GM21423 (cell line): ENCODE measurements at regions not wholly inside any gene's neighbourhood (a gene's known extent, or its start where the extent isn't known, plus 50 kb on each side); places are given as distances from the start of the nearest gene placed in this dataset.

ENCODE experiments used
- ATAC-seq: cut with Tn5 transposase; IDR thresholded peaks from one replicate; pipeline ENCODE4 v1.9.1; 2021; ENCODE audit warnings: mild to moderate bottlenecking, moderate library complexity; ENCODE audit not compliant: unreplicated experiment

GRCh38 chr9:89790542-89791109 is 185.8 kb downstream of the GADD45G start:
- no peak for ATAC-seq

GRCh38 chr9:89791754-89792153 is 186.9 kb downstream of the GADD45G start:
- no peak for ATAC-seq

GRCh38 chr9:89792189-89793123 is 187.6 kb downstream of the GADD45G start:
- ATAC-seq = no peak

GRCh38 chr9:89793124-89793495 is 188.3 kb downstream of the GADD45G start:
- ATAC-seq = no peak

- no peak for ATAC-seq
Measured at GRCh38 chr9:89793551-89793950, 188.7 kb downstream of the GADD45G start.

- ATAC-seq = no peak
Measured at GRCh38 chr9:89794918-89795317, 190.1 kb downstream of the GADD45G start.

GRCh38 chr9:89795538-89796195 is 190.9 kb downstream of the GADD45G start:
- ATAC-seq = no peak

- no peak for ATAC-seq
Measured at GRCh38 chr9:89796606-89797005, 191.8 kb downstream of the GADD45G start.

- ATAC-seq = no peak
Measured at GRCh38 chr9:89797255-89797654, 192.4 kb downstream of the GADD45G start.

- no peak for ATAC-seq
Measured at GRCh38 chr9:89797937-89798455, 193.2 kb downstream of the GADD45G start.

GRCh38 chr9:89798547-89799120 is 193.8 kb downstream of the GADD45G start:
- ATAC-seq = no peak

GRCh38 chr9:89799221-89799620 is 194.4 kb downstream of the GADD45G start:
- ATAC-seq = no peak

GRCh38 chr9:89799766-89800165 is 195.0 kb downstream of the GADD45G start:
- ATAC-seq = no peak

GRCh38 chr9:89801341-89801740 is 196.5 kb downstream of the GADD45G start:
- no peak for ATAC-seq

GRCh38 chr9:89801742-89802670 is 197.2 kb downstream of the GADD45G start:
- no peak for ATAC-seq

GRCh38 chr9:89802781-89803355 is 198.1 kb downstream of the GADD45G start:
- no peak for ATAC-seq

- no peak for ATAC-seq
Measured at GRCh38 chr9:89803403-89803802, 198.6 kb downstream of the GADD45G start.

GRCh38 chr9:89804766-89805531 is 200.1 kb downstream of the GADD45G start:
- no peak for ATAC-seq
